ENCODE measurements at regions not wholly inside any gene's neighbourhood (a gene's known extent, or its start where the extent isn't known, plus 50 kb on each side); places are given as distances from the start of the nearest gene placed in this dataset.

DNA sequence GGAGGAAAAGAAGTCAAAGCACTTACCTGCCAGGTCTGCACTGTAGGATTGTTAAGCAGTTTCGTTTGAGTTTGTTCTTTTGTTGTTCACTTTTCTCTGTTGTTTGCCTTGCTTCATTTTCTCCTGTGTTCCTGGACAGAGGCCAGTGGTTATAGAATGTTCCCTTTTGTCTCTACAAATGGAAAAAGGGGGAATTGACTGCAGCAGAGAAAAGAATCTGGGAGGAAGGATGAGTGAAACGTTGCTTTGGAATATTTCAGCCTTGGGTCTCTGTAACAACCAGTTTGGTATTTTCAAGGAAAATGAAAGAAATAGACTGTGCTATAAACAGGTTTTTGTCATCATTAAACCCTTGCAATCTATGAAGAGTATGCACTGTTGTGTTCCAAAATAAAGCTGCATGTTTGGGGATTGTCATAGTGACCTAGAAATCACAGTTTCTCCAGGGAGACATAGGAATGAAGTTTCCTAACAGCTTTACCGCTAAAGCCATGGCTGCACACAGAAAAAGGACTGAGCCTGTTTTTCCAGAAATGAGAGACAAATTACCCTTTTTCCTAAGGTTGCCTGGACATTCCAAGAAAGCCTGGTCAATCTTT lies 60.8 kb upstream of the HABP2 start:
- POLR2A ChIA-PET (ENCODE audit: unreplicated experiment), result no interaction called here
- Histone ChIP-seq H3K27me3 (ENCODE audit: insufficient read depth, low read depth) (peaks cover 8% of the 10 kb centered on the region; the same call in 1 of the 2 replicates), H3K27ac (no peak overlapping the region), H3F3A (ENCODE audit: insufficient read depth, low read depth) (no peaks in the 10 kb centered on the region), H4K20me1 (ENCODE audit: insufficient read depth) (no peaks in the 10 kb centered on the region), H3K4me2 (no peak overlapping the region), H2AFZ (no peak overlapping the region), H3K9me2 (ENCODE audit: insufficient read depth) (no peaks in the 10 kb centered on the region), H3K4me1 (replicated peaks; ENCODE audit: insufficient read depth) (no peaks in the 10 kb centered on the region), H3K79me2 (ENCODE audit: low read depth) (no peaks in the 10 kb centered on the region), H3K36me3 (ENCODE audit: low read depth) (no peaks in the 10 kb centered on the region), H3K9me3 (ENCODE audit: insufficient read depth, low read depth) (no peaks in the 10 kb centered on the region), H3K4me3 (no peak overlapping the region)
- no TSS peak for BruUV-seq (replicated peaks)
- TF ChIP-seq, protein P1, sequence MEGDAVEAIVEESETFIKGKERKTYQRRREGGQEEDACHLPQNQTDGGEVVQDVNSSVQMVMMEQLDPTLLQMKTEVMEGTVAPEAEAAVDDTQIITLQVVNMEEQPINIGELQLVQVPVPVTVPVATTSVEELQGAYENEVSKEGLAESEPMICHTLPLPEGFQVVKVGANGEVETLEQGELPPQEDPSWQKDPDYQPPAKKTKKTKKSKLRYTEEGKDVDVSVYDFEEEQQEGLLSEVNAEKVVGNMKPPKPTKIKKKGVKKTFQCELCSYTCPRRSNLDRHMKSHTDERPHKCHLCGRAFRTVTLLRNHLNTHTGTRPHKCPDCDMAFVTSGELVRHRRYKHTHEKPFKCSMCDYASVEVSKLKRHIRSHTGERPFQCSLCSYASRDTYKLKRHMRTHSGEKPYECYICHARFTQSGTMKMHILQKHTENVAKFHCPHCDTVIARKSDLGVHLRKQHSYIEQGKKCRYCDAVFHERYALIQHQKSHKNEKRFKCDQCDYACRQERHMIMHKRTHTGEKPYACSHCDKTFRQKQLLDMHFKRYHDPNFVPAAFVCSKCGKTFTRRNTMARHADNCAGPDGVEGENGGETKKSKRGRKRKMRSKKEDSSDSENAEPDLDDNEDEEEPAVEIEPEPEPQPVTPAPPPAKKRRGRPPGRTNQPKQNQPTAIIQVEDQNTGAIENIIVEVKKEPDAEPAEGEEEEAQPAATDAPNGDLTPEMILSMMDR (conservative IDR thresholded peaks at IDR 0.05), result no peak
- TF ChIP-seq EZH2 (IDR thresholded peaks at IDR 0.05; ENCODE audit: low read depth), result no peak
- CTCF ChIA-PET, result no interaction called here
- no peak for DNase-seq
- intact Hi-C loops (cut with micrococcal nuclease; ENCODE audit: unreplicated experiment), result no loop called here

DNA sequence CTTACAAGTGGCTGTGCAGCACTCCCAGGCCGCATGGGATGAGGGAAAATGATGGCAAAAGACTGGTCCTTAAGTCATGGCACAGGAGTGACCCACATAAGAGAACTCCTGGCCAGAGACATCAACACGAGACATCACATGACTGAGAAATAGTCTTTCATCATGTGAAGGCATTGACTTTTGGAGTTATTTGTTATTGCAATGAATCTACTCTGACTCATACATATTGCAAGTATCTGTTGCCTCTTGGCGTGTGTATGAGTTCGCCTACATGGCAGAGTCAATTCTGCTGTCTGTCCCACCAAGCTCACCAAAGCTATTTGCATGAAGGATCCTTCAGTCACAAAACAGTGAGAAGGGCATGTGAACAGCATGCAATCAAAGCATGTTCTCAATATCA lies 59.7 kb upstream of the HABP2 start:
- CTCF ChIA-PET, result no interaction called here
- Histone ChIP-seq H3K4me2 (no peak overlapping the region), H3K79me2 (ENCODE audit: low read depth) (no peaks in the 10 kb centered on the region), H3K27ac (no peak overlapping the region), H3K4me1 (replicated peaks; ENCODE audit: insufficient read depth) (no peaks in the 10 kb centered on the region), H3K9me2 (ENCODE audit: insufficient read depth) (no peaks in the 10 kb centered on the region), H3K27me3 (ENCODE audit: insufficient read depth, low read depth) (peaks cover 8% of the 10 kb centered on the region; the same call in 1 of the 2 replicates), H2AFZ (no peak overlapping the region), H4K20me1 (ENCODE audit: insufficient read depth) (no peaks in the 10 kb centered on the region), H3K9me3 (ENCODE audit: insufficient read depth, low read depth) (no peaks in the 10 kb centered on the region), H3K4me3 (no peak overlapping the region), H3F3A (ENCODE audit: insufficient read depth, low read depth) (no peaks in the 10 kb centered on the region), H3K36me3 (ENCODE audit: low read depth) (no peaks in the 10 kb centered on the region)
- intact Hi-C loops (cut with micrococcal nuclease; ENCODE audit: unreplicated experiment), result no loop called here
- DNase-seq, result no peak
- POLR2A ChIA-PET (ENCODE audit: unreplicated experiment), result no interaction called here
- TF ChIP-seq, protein P1 (conservative IDR thresholded peaks at IDR 0.05), result no peak
- TF ChIP-seq EZH2 (IDR thresholded peaks at IDR 0.05; ENCODE audit: low read depth), result no peak
- no TSS peak for BruUV-seq (replicated peaks)

DNA sequence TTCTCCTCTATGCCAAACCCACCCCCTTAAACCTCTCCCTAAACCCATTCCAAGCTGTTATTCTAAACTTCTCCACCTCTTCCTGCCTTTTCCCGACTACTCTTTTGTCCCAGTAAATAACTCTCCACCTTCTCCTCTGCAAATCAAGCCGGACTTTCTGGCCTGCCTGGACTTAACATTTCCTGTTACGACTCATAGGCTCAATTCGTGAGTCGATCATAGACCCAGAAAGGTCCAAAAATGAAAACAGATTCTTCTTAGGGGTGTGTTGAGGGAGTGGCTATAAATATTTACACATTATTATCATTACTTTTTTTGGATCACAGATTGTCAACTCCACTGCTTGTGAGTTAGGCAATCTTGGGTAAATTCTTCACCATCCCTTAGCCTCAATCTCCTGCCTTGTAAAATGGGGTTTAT lies 59.0 kb upstream of the HABP2 start:
- peak in 1 of 2 experiments; percentile 40 for DNase-seq
- Histone ChIP-seq H3K27ac (no peak overlapping the region), H3K4me2 (no peak overlapping the region), H3K4me1 (replicated peaks; ENCODE audit: insufficient read depth) (no peaks in the 10 kb centered on the region), H2AFZ (no peak overlapping the region), H3F3A (ENCODE audit: insufficient read depth, low read depth) (no peaks in the 10 kb centered on the region), H4K20me1 (ENCODE audit: insufficient read depth) (no peaks in the 10 kb centered on the region), H3K9me2 (ENCODE audit: insufficient read depth) (no peaks in the 10 kb centered on the region), H3K9me3 (ENCODE audit: insufficient read depth, low read depth) (no peaks in the 10 kb centered on the region), H3K4me3 (no peak overlapping the region), H3K79me2 (ENCODE audit: low read depth) (no peaks in the 10 kb centered on the region), H3K27me3 (ENCODE audit: insufficient read depth, low read depth) (peaks cover 8% of the 10 kb centered on the region; the same call in 1 of the 2 replicates), H3K36me3 (ENCODE audit: low read depth) (no peaks in the 10 kb centered on the region)
- no TSS peak for BruUV-seq (replicated peaks)
- intact Hi-C loops (cut with micrococcal nuclease; ENCODE audit: unreplicated experiment), result no loop called here
- ChIA-PET POLR2A (ENCODE audit: unreplicated experiment) (no interaction called here), CTCF (no interaction called here)
- TF ChIP-seq, protein P1 (conservative IDR thresholded peaks at IDR 0.05), result no peak
- no peak for TF ChIP-seq EZH2 (IDR thresholded peaks at IDR 0.05; ENCODE audit: low read depth)

All from PC-9 (cell line).